HepG2 (cell line): ENCODE measurements at regions not wholly inside any gene's neighbourhood (a gene's known extent, or its start where the extent isn't known, plus 50 kb on each side); places are given as distances from the start of the nearest gene placed in this dataset.

ENCODE experiments used
- ATAC-seq: fragments of 200-7000 bp; cut with Tn5 transposase; 3 replicates; pipeline ENCODE4 v1.9.1; 2020; ENCODE audit warnings: mild to moderate bottlenecking, moderate library complexity
- BruUV-seq: library from RNA; stranded (reverse); fragments of 400-500 nt; replicated peaks from 2 replicates; lab custom pipeline; 2021; lab: Mats Ljungman, UMichigan
- CTCF ChIA-PET: fragments of 300-600 bp; formaldehyde crosslinking; extraction: SDS; loops from one replicate; lab custom pipeline; 2021; ENCODE audit warnings: low total read pairs, inconsistent platforms, low intra/inter-chr PET ratio; lab: Yijun Ruan, JAX
- POLR2A ChIA-PET: fragments of 350-600 bp; sonication (Branson Sonifier 250); formaldehyde crosslinking; loops from one replicate; lab custom pipeline; 2020; ENCODE audit warnings: antibody characterized with exemption, inconsistent platforms; lab: Yijun Ruan, JAX
- DNase-seq: peaks from one replicate; pipeline ENCODE4 v3.0.0-alpha.2; 2015; ENCODE audit warnings: low spot score
- FAIRE-seq: peaks from 3 replicates; lab custom pipeline; 2011; peaks lifted over from hg19 to GRCh38; lab: Jason Lieb, UNC
- H2AFZ ChIP-seq: one replicate; pipeline ENCODE4 v1.6.1; 2011; ENCODE audit warnings: low read length, inconsistent platforms
- H3K27ac ChIP-seq: fragments of 300-600 bp; 3 replicates; pipeline ENCODE4 v1.8.0; 2011; ENCODE audit warnings: mixed run types, mild to moderate bottlenecking, mixed read lengths, low read length, inconsistent platforms; ENCODE audit not compliant: insufficient read depth; ENCODE audit errors: extremely low read length
- H3K27me3 ChIP-seq, 2 experiments: fragments of 200-600 bp in 1 of 2; 2 replicates in 1 of 2; 3 replicates in 1 of 2; pipeline versions ENCODE4 v1.6.0 to v1.8.0; 2011; ENCODE audit warnings: low read length in 2 of 2, mild to moderate bottlenecking in 2 of 2, moderate library complexity in 2 of 2, inconsistent platforms in 1 of 2; ENCODE audit not compliant: insufficient read depth in 2 of 2, control insufficient read depth in 1 of 2
- H3K36me3 ChIP-seq, 2 experiments: fragments of 200-600 bp in 1 of 2; replicated peaks in 1 of 2; 2 replicates in 1 of 2; 3 replicates in 1 of 2; pipeline versions ENCODE4 v1.5.1 to v1.8.0; 2011; ENCODE audit warnings: low read length in 2 of 2, inconsistent platforms in 1 of 2; ENCODE audit not compliant: insufficient read depth in 2 of 2, control insufficient read depth in 1 of 2
- H3K4me1 ChIP-seq: 2 replicates; pipeline ENCODE4 v1.5.1; 2012; ENCODE audit warnings: low read length, inconsistent platforms; ENCODE audit not compliant: insufficient read depth
- H3K4me2 ChIP-seq: 2 replicates; pipeline ENCODE4 v1.6.0; 2011; ENCODE audit warnings: low read depth, low read length, inconsistent platforms
- H3K4me3 ChIP-seq, 3 experiments: fragments of 200-600 bp in 1 of 3; sonication (generic), shearing (Covaris generic) in 1 of 3; replicated peaks in 1 of 3; 2 replicates each; pipeline ENCODE4 v1.5.1; 2011 to 2016; ENCODE audit warnings: low read length in 3 of 3, inconsistent platforms in 2 of 3, low read depth in 2 of 3, mild to moderate bottlenecking in 2 of 3, control low read depth in 1 of 3, mixed read lengths in 1 of 3; ENCODE audit not compliant: insufficient read depth in 1 of 3
- H3K79me2 ChIP-seq: one replicate; pipeline ENCODE4 v1.6.1; 2011; ENCODE audit warnings: low read length, inconsistent platforms; ENCODE audit not compliant: insufficient read depth
- H3K9ac ChIP-seq: 2 replicates; pipeline ENCODE4 v1.6.0; 2011; ENCODE audit warnings: mild to moderate bottlenecking, low read depth, low read length, inconsistent platforms; ENCODE audit not compliant: insufficient read depth
- H3K9me3 ChIP-seq: 2 replicates; pipeline ENCODE4 v1.5.1; 2012; ENCODE audit warnings: mild to moderate bottlenecking, low read length
- H4K20me1 ChIP-seq: 2 replicates; pipeline ENCODE4 v1.6.0; 2011; ENCODE audit warnings: inconsistent platforms, mild to moderate bottlenecking, low read length, moderate library complexity; ENCODE audit not compliant: insufficient read depth
- DMAP1 ChIP-seq: IDR thresholded peaks from 2 replicates; pipeline ENCODE4 v1.6.1; 2016
- HNRNPUL1 ChIP-seq: fragments of 200-400 bp; formaldehyde crosslinking; IDR thresholded peaks from 2 replicates; pipeline ENCODE4 v1.6.1; 2017; ENCODE audit warnings: low read depth, mild to moderate bottlenecking, low read length, moderate library complexity
- HOXA9 ChIP-seq: sonication (generic); formaldehyde crosslinking; IDR thresholded peaks from 2 replicates; pipeline ENCODE4 v1.8.1; 2022; ENCODE audit warnings: missing genetic modification reagents, mild to moderate bottlenecking, moderate library complexity, borderline replicate concordance
- KIAA2018 ChIP-seq: sonication (generic); formaldehyde crosslinking; IDR thresholded peaks from 2 replicates; pipeline ENCODE4 v1.5.0; 2020; ENCODE audit warnings: mild to moderate bottlenecking, missing genetic modification reagents, borderline replicate concordance
- SRF ChIP-seq: IDR thresholded peaks from 2 replicates; pipeline ENCODE4 v1.6.1; 2011; ENCODE audit warnings: mild to moderate bottlenecking, low read depth, low read length, moderate library complexity
- ZNF512 ChIP-seq: sonication (generic); formaldehyde crosslinking; IDR thresholded peaks from 2 replicates; pipeline ENCODE4 v1.4.0; 2020; ENCODE audit warnings: mild to moderate bottlenecking, missing genetic modification reagents
- ZNF580 ChIP-seq: IDR thresholded peaks from 2 replicates; pipeline ENCODE4 v1.6.1; 2016; ENCODE audit warnings: low read depth, borderline replicate concordance
- ZNF737 ChIP-seq: sonication (generic); formaldehyde crosslinking; IDR thresholded peaks from 2 replicates; pipeline ENCODE4 v1.5.0; 2020; ENCODE audit warnings: missing genetic modification reagents, mild to moderate bottlenecking, borderline replicate concordance
- ZNF788 ChIP-seq: sonication (generic); formaldehyde crosslinking; IDR thresholded peaks from 2 replicates; pipeline ENCODE4 v1.5.0; 2020; ENCODE audit warnings: mild to moderate bottlenecking, missing genetic modification reagents, borderline replicate concordance
- WGBS: methylation state at CpG from one replicate; pipeline ENCODE4 v1.1.6; 2017; ENCODE audit warnings: low lambda C conversion rate; 5-methylcytosine and 5-hydroxymethylcytosine counted together
- in situ Hi-C: cut with HindIII; loops from 2 replicates; pipeline ENCODE4 v1.10.0; 2017; ENCODE audit warnings: low pct_unique_long_range_greater_than_20kb; ENCODE audit not compliant: extremely low pct_ligation_motif_present
- intact Hi-C: fragments of 100-400 bp; cut with micrococcal nuclease; formaldehyde crosslinking; loops from one replicate; pipeline ENCODE4 v1.10.0; 2022; ENCODE audit not compliant: unreplicated experiment

- DNase-seq (no peak), ATAC-seq (no peak)
- H3K79me2 ChIP-seq = no peaks in the 10 kb centered on the region
- no peaks in the 10 kb centered on the region for H3K9me3 ChIP-seq
- no peak overlapping the region for H2AFZ ChIP-seq
- in situ Hi-C loops = no loop called here
- H3K4me3 ChIP-seq = no peak overlapping the region
- TF ChIP-seq DMAP1 (CRISPR knock-in tag) = no peak
- TF ChIP-seq SRF = no peak
- TF ChIP-seq ZNF788 (CRISPR knock-in tag) = no peak
- TF ChIP-seq ZNF737 (CRISPR knock-in tag) = no peak
- TF ChIP-seq ZNF512 (CRISPR knock-in tag) = no peak
- TF ChIP-seq, all 625 proteins: peak for 0
- BruUV-seq = no TSS peak
- Histone ChIP-seq H3K4me1 (peaks cover 18% of the 10 kb centered on the region), H3K9ac (no peak overlapping the region), H3K27ac (no peak overlapping the region), H3K36me3 (no peaks in the 10 kb centered on the region), H3K27me3 (peaks cover 0 to 1% of the 10 kb centered on the region in 2 experiments; a peak in 1 of 5 replicates), H4K20me1 (no peaks in the 10 kb centered on the region), H3K4me2 (no peak overlapping the region)
- FAIRE-seq = no peak
- 51% methylated on average over 3 of the region's 3 CpGs for WGBS
- ChIA-PET CTCF (no interaction called here), POLR2A (no interaction called here)
- intact Hi-C loops = no loop called here
These were observed 138.6 kb upstream of the NCK2 start for GRCh38 chr2:105606081-105606480.

- peaks cover 7% of the 10 kb centered on the region for H3K4me1 ChIP-seq
- DNase-seq (no peak), FAIRE-seq (no peak), ATAC-seq (no peak)
- intact Hi-C loops = no loop called here
- H3K79me2 ChIP-seq = no peaks in the 10 kb centered on the region
- H3K4me2 ChIP-seq = no peak overlapping the region
- H3K4me3 ChIP-seq = no peak overlapping the region
- ChIA-PET POLR2A (no interaction called here), CTCF (no interaction called here)
- BruUV-seq = no TSS peak
- H3K27ac ChIP-seq = no peak overlapping the region
- no peak overlapping the region for H2AFZ ChIP-seq
- 6% methylated on average over 3 of the region's 3 CpGs for WGBS
- in situ Hi-C loops = no loop called here
- no peaks in the 10 kb centered on the region for H3K9me3 ChIP-seq
- H4K20me1 ChIP-seq = no peaks in the 10 kb centered on the region
- H3K27me3 ChIP-seq = peaks cover 0 to 3% of the 10 kb centered on the region in 2 experiments; a peak in 1 of 5 replicates
- H3K36me3 ChIP-seq = no peaks in the 10 kb centered on the region
- no peak overlapping the region for H3K9ac ChIP-seq
- TF ChIP-seq HNRNPUL1 (no peak), KIAA2018 (CRISPR knock-in tag) (no peak), ZNF580 (CRISPR knock-in tag) (no peak), HOXA9 (CRISPR knock-in tag) (no peak)
These were observed 139.8 kb upstream of the NCK2 start for GRCh38 chr2:105604938-105605337.
